MG63 (cell line): ENCODE measurements at regions not wholly inside any gene's neighbourhood (a gene's known extent, or its start where the extent isn't known, plus 50 kb on each side); places are given as distances from the start of the nearest gene placed in this dataset.

Experiments
- DNase-seq: peaks from one replicate; pipeline ENCODE4 v3.0.0-alpha.2; 2020
- H3K27me3 ChIP-seq: fragments of 250-450 bp; sonication (Bioruptor Pico); 2 replicates; pipeline ENCODE4 v1.5.1; 2020; ENCODE audit warnings: mild to moderate bottlenecking, moderate library complexity
- H3K36me3 ChIP-seq: fragments of 250-450 bp; sonication (Bioruptor Pico); 2 replicates; pipeline ENCODE4 v1.5.1; 2020; ENCODE audit warnings: mild to moderate bottlenecking, moderate library complexity
- H3K4me3 ChIP-seq: fragments of 250-450 bp; sonication (Bioruptor Pico); 2 replicates; pipeline ENCODE4 v1.5.1; 2020; ENCODE audit warnings: mild to moderate bottlenecking, moderate library complexity
- H3K9me3 ChIP-seq: fragments of 250-450 bp; sonication (Bioruptor Pico); 2 replicates; pipeline ENCODE4 v1.5.1; 2020; ENCODE audit warnings: mild to moderate bottlenecking, moderate library complexity

DNA sequence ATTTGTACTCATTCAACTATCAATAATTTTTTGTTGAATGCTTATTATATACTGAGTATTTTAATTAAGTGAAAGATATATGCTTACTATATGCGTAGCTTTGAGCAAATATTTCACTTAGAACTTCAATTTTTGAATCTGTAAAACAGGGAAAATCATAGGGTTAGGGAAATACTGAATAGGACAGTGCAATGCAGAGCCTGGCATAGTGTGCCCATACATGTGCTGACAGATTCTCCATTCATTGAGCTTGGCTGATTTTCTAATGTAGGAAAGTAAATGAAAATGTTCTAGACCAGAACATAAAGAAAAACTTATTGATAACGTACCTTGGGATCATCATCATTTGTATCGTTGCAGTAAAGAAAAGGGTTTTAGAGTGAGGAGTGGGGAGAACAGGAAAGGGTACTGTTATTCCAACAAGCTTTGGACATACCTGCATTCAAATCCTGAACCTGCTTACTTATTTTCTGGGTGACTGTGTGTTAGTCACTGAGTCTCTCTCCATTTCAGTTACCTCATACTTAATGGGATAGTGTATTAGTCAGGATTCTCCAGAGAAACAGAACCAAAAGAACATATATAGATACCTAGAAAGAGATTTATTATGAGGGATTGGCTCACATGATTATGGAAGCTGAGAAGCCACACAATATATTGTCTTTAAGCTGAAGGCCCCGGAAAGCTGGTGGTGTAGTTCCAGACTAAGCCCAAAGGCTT is 436.4 kb downstream of the ADAMTS20 start:
- DNase-seq = no peak
- Histone ChIP-seq H3K27me3 (no peaks in the 10 kb centered on the region), H3K4me3 (no peak overlapping the region), H3K36me3 (no peaks in the 10 kb centered on the region), H3K9me3 (no peaks in the 10 kb centered on the region)

DNA sequence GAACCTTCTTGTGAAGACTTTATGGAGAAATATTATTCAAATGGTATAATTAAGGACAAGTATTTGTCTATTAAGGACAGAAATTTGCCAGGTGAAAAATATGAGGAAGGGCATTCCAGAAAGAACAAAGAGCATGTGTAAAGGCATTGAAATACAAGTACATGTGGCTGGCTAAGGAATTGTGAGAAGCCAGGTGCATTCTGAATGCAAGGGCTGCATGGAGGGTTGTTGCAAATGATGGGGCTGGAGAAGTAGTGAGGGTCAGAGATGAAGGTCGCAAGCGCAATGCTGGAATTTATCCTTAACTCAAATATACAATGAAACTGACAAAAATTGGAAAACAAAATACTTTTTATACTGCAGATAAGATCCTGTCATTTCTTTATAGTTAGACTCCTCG is 437.7 kb downstream of the ADAMTS20 start:
- H3K9me3 ChIP-seq = no peaks in the 10 kb centered on the region
- DNase-seq = no peak
- no peaks in the 10 kb centered on the region for H3K36me3 ChIP-seq
- no peak overlapping the region for H3K4me3 ChIP-seq
- H3K27me3 ChIP-seq = no peaks in the 10 kb centered on the region

DNA sequence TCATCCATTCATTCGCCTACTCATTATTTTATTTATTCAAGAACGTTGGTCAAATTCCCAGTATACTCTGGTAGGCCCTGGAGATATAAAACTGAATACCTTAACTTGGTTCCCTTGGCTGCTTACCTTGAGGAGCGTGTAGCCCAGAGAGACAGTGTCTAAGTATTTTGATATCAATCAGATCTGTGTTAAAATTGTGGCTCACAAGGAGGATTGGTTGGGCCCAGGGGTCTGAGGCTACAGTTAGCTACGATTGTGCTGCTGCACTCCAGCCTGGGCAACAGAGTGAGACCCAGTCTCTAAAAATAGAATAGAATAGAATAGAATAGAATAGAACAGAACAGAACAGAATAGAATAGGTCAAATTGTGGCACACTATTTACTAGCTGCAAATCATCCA is 438.4 kb downstream of the ADAMTS20 start:
- Histone ChIP-seq H3K4me3 (no peak overlapping the region), H3K27me3 (no peaks in the 10 kb centered on the region), H3K36me3 (no peaks in the 10 kb centered on the region), H3K9me3 (no peaks in the 10 kb centered on the region)
- no peak for DNase-seq

DNA sequence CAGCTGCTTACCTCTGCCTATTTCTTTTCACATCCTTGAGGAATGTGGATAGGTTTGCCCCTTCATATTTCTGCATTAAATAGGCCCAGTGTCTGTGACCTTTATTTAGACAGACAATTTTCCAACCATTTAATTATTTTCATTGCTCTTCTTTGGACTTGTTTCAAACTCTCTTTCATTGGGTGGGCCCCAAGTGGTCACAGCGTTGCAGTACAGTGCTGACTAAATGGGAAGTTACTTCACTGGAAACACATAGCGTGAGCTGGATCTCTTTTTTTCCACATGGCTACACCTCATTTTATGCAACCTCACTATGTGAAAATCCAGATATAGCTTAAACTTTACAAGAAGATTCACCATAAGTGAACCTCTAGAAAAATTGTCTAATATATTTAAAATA is 438.9 kb downstream of the ADAMTS20 start:
- no peak for DNase-seq
- Histone ChIP-seq H3K27me3 (no peaks in the 10 kb centered on the region), H3K9me3 (no peaks in the 10 kb centered on the region), H3K4me3 (no peak overlapping the region), H3K36me3 (no peaks in the 10 kb centered on the region)

DNA sequence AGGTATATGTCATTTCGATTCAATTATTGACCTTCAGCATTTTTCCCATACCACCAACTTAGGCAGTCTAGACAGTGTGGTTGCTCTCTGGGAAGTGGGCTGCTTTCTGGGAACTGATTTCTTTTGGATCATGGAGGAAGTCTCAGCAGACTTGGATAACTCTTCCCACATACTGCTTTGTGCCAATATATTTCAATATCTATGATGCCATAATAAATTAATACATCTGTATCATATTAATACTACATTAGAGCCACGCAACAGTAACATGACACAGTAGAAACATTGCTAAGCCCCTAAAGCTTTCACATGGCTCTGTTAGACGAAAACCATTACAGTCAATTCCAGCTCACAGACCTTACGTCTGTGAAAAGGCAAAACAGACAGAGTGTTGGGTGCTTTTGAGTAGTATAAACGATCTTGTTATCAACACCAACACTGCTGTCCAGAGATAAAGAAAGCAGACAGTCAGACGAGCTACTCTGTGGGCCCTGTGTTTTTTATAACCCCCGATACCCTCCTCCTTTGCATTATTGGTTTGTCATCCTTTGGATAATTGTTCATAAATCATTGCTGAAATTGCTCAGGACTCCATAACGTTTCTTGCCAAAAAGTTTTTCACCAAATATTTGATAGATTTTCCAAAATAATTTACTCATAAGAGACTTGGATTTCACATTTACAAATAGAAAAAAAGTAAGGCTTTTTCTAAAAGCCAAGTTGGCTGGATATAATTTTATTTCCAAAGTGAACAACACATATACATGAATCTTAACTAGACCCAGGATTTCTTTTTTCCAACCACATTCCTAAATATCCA is 439.7 kb downstream of the ADAMTS20 start:
- Histone ChIP-seq H3K4me3 (no peak overlapping the region), H3K9me3 (no peaks in the 10 kb centered on the region), H3K36me3 (no peaks in the 10 kb centered on the region), H3K27me3 (no peaks in the 10 kb centered on the region)
- no peak for DNase-seq

DNA sequence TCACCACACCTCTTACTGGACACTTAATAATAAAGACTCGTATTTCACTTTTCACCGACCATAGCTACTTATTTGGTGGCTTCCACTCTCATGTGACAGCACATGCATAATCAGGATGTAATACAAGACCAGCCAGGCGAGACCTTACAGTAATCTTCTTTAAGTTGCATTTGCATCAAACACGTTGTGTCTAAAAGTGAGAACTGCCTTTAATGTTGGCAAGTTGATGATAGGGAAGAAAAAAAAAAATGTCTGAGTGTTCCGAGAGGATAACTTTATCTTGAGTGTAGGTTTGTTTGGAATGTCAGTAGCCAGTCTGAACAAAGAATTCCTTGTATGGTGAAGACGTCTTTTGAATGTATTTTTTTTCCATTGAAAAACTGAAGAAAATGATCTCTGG is 440.4 kb downstream of the ADAMTS20 start:
- H3K4me3 ChIP-seq = no peak overlapping the region
- H3K9me3 ChIP-seq = no peaks in the 10 kb centered on the region
- no peak for DNase-seq
- no peaks in the 10 kb centered on the region for H3K36me3 ChIP-seq
- no peaks in the 10 kb centered on the region for H3K27me3 ChIP-seq

DNA sequence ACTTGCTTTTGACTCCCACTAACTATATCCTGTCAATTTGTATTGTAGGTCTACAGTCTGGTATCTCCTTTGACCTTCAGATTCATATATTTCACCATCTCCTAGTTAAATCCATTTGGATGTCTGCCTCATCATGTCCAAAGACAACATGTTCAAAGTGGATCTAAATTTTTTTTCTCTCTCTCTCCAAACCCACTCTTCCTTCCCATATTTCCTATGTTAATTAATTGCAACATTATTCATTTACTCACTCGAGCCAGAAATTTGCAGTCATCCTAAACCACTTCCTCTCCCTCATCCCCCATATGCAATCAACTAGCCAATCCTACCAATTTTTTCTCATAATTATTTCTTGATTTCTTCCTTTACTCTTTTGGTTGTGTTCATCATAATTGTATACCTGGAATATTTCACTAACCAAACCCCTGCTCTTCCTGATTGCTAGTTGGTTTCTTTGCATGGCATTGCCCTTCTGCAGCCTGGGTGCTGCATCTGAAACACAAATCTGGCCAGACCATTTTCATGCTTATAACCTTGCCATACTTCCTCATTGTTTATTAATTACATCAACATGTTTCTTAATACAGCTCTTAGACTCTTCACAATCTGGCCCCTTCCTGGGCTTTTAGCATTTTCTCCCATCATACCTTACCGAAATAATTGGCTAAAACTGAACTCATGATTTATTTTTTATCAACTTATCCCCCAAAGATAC is 442.2 kb downstream of the ADAMTS20 start:
- no peaks in the 10 kb centered on the region for H3K27me3 ChIP-seq
- H3K4me3 ChIP-seq = no peak overlapping the region
- no peaks in the 10 kb centered on the region for H3K9me3 ChIP-seq
- no peaks in the 10 kb centered on the region for H3K36me3 ChIP-seq
- DNase-seq = no peak

DNA sequence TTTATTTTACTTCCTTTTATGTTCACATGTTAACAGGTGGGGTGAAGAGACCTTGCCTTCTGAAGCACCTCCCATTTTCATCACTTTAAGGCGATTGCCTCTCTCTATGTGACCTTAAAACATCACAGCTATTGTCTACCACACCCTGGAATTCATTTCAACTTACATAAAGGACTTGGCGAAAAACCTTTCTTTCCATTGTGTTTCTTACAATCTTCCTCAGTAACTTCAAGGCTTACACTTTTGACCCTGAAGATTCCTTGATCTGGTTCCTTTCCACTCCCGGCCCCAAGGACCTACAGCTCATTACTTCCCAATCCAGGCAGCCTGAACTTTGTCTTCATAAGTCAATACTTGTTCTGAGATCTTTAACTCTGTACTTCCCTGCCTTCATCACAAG is 443.3 kb downstream of the ADAMTS20 start:
- no peak for DNase-seq
- H3K9me3 ChIP-seq = no peaks in the 10 kb centered on the region
- H3K36me3 ChIP-seq = no peaks in the 10 kb centered on the region

DNA sequence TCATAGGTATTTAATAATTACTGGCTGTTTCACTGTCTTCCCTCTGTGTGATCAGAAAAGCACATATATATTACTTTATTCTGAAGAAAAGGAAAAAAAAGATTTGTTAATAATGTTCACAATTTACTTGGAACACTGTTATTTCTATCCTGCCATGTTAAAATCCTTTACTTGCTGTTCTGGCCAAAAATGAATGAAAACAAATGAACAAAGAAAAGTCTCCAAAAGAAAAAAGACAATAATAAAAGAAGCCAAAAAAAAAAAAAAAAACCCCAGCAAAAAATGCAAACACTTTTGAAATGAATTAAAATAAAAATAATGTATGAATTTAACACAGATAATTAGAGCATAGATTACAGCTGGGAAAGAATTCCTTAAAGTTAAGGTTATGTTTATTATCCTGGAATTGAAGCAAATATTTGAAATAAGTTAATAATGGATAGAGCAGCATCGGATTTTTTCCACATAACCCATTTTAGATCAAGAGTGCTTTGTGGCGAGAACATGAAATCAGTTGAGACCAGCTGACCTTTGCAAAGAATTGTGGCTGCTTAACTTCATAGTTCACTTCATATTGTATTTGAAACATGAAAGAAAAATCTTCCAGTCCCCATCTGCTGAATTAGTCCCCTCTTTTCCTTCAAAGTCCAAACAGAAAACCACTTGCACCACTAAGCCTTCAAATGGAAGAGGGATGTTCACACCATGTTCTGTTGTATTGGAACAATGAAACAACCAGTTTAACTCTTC is 444.8 kb downstream of the ADAMTS20 start:
- H3K4me3 ChIP-seq = no peak overlapping the region
- H3K36me3 ChIP-seq = no peaks in the 10 kb centered on the region
- H3K9me3 ChIP-seq = no peaks in the 10 kb centered on the region
- no peaks in the 10 kb centered on the region for H3K27me3 ChIP-seq
- no peak for DNase-seq

More for the DNA sequence above, 443.3 kb downstream of the ADAMTS20 start:
- Histone ChIP-seq H3K4me3 (no peak overlapping the region), H3K27me3 (no peaks in the 10 kb centered on the region)

DNA sequence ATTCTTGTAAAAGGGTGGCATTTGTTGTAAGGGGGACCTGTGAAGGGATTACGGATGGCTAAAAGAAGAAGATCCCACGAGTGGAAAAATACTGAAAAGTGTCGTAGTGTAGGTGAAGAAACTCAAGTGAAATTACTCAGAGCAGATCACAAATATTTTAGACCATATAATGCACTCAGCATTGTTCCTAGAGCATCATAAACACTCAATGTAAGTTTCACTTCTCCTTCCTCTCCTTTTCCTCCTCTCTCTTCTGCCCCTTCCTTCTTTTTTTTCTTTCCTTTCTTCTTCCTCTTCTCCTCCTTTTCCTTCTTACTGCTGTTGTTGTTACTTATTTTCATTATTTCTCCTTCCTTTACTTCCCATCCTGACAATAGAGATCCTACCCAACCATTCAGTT is 445.6 kb downstream of the ADAMTS20 start:
- no peak for DNase-seq
- Histone ChIP-seq H3K36me3 (no peaks in the 10 kb centered on the region), H3K27me3 (no peaks in the 10 kb centered on the region), H3K9me3 (no peaks in the 10 kb centered on the region), H3K4me3 (no peak overlapping the region)

DNA sequence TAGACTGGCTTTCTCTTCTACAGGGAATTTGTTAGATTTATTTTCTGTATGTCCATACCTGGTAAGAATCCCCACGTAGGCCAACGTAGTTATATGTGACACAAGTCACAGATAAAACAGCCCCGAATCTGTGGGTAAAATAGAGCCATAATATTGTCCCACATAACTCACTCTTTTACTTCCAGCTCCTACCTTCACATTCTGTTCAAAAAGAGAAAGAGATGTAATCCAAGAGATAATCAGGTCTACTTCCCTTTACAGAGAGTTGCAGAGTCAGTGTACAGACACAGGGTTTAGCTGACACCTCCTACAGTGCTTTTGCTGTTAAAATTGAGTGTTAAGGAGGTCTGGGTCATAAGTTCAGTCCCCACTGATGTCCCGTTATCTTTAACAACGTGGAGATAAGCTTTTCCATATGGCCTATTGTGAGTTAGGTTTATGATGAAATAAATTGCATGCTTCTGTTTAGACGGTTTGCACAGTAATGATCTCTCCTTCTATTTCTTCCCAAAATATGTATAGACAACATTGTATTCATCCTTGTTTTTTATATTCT is 446.5 kb downstream of the ADAMTS20 start:
- Histone ChIP-seq H3K9me3 (no peaks in the 10 kb centered on the region), H3K36me3 (no peaks in the 10 kb centered on the region), H3K27me3 (no peaks in the 10 kb centered on the region), H3K4me3 (no peak overlapping the region)
- no peak for DNase-seq

DNA sequence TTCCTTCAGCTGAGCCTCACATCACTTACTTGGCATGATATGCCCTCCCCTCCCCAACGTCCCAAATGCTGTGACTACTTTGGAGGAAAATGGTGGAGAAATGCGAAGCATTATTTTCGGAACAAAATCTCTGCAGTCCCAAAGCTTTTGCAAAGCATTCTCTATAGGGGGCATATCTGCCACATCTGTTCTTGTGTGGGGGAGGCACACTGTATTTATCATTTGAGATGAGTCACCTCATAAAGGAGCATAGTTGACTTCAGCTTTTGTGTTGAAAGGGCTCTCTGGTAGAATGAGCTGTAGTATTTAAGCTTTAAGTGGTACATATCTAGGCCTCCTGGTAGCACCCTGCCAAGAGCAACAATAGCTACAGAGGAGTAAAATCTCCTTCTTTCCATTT is 447.5 kb downstream of the ADAMTS20 start:
- Histone ChIP-seq H3K4me3 (no peak overlapping the region), H3K9me3 (no peaks in the 10 kb centered on the region), H3K36me3 (no peaks in the 10 kb centered on the region), H3K27me3 (no peaks in the 10 kb centered on the region)
- peak; percentile 13 for DNase-seq

DNA sequence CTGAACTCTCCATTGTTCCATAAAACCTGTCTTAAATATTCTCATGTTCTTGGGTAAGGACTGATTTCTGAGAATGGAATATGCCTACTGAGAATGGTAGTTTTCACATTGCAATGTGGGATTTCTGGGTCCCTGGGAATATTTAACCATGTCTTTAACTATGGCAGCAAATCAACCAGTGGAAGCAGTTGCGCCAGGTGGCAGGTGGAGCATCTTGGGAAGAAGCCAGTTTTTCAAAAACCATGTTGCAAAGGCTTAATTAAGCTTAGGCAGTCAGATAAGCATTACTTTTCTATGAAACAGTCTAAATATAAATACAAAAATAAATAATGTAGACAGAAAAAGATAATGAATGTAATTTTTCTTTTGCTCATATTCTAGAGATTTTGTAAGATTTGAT is 448.1 kb downstream of the ADAMTS20 start:
- no peak for DNase-seq
- H3K36me3 ChIP-seq = no peaks in the 10 kb centered on the region
- no peak overlapping the region for H3K4me3 ChIP-seq
- no peaks in the 10 kb centered on the region for H3K9me3 ChIP-seq
- H3K27me3 ChIP-seq = no peaks in the 10 kb centered on the region

DNA sequence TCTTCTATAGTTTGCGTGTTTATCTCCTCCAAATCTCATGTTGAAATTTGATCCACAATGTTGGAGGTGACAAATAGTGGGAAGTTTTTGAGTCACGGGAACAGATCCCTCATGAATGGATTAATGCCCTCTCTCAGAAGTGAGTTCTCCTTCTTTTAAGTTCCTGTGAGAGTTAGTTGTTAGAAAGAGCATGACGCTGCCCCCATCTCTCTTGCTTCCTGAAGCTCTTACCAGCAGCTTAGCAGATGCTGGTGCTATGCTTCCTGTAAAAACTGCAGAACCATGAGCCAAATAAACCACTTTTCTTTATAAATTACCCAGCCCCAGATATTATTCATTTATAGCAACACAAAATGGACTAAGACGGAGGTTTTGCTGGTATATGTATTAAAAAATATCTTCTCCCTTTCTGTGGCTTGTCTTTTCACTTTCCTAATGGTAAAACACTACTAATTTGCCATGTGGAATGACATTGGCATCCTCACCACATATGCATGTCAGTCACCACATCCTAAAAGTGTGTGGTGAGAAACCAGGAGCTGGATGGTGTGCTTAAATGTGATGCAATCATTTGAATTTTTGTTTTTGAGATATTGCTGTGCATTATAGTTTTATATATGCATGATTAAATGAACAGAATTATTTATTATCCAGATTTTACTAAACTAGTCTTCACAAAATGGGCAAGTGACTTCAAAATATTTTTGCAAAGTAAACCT is 449.3 kb downstream of the ADAMTS20 start:
- H3K27me3 ChIP-seq = no peaks in the 10 kb centered on the region
- H3K9me3 ChIP-seq = no peaks in the 10 kb centered on the region
- H3K36me3 ChIP-seq = no peaks in the 10 kb centered on the region
- no peak overlapping the region for H3K4me3 ChIP-seq
- no peak for DNase-seq

DNA sequence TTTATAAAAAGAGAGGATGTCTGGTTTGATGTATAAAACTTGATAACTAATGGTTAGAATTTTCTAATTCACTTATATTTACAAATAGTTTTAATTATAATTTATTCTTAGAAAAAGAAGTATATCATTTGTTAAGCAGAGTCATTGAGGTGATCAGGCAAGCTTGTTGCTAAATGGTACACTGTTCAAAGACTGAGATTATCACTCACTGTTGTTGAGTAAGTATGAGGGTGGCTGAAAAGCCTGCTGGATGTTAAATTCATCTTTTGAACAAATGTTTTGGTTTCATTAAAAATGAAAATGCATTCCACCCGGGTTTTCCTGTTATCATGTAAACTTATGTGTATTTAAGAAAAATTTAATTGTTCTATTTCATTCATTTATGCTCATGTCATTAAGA is 451.8 kb downstream of the ADAMTS20 start:
- Histone ChIP-seq H3K4me3 (no peak overlapping the region), H3K36me3 (no peaks in the 10 kb centered on the region), H3K9me3 (no peaks in the 10 kb centered on the region), H3K27me3 (no peaks in the 10 kb centered on the region)
- DNase-seq = no peak

DNA sequence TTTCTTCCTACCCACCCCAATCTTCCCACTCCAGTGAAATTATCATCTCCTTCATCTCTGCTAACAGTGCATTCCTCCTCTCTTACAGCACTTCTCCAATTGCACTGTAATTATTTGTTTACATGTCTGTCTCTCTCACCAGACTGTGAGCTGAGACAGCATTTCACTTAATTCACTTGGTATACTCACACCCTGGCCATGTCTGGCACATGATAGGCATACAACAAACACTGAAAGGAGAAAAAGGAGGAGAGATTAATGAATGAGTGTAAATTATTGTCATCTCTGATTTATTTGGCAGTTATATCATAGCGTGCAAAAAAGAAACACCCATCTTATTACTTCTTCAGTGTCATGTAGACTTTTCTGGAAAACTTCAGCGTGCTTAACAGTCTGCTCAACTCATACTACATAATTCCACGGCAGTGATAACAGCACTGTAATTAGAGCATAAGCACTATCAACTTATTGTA is 452.3 kb downstream of the ADAMTS20 start:
- DNase-seq = no peak
- no peaks in the 10 kb centered on the region for H3K9me3 ChIP-seq
- no peak overlapping the region for H3K4me3 ChIP-seq
- no peaks in the 10 kb centered on the region for H3K36me3 ChIP-seq
- no peaks in the 10 kb centered on the region for H3K27me3 ChIP-seq
